Body of pancreas (tissue), 4 donors: ENCODE measurements at regions not wholly inside any gene's neighbourhood (a gene's known extent, or its start where the extent isn't known, plus 50 kb on each side); places are given as distances from the start of the nearest gene placed in this dataset.

Experiments
- ATAC-seq: fragments of 150-250 bp; one replicate; pipeline ENCODE4 v1.9.1; 2016
- DNase-seq, 4 donors: peaks; one replicate each; pipeline ENCODE4 v3.0.0-alpha.2; 2019
- H3K27ac ChIP-seq, 4 donors: fragments of 200-600 bp; sonication (generic); 1 replicate in 3 of 4; 2 replicates in 1 of 4; pipeline versions ENCODE4 v1.5.1 to v1.6.1; 2016 to 2019; ENCODE audit warnings: mild to moderate bottlenecking in 1 of 4, mixed read lengths in 1 of 4, moderate library complexity in 1 of 4
- H3K27me3 ChIP-seq, 2 donors: fragments of 200-600 bp; sonication (generic); one replicate each; pipeline ENCODE4 v1.6.0; 2016; ENCODE audit warnings: mild to moderate bottlenecking in 1 of 2
- H3K36me3 ChIP-seq, 2 donors: fragments of 200-600 bp; sonication (generic); replicated peaks in 1 of 2; 2 replicates each; pipeline ENCODE4 v1.5.1; 2016; ENCODE audit warnings: low read depth in 2 of 2; ENCODE audit not compliant: insufficient read depth in 1 of 2
- H3K4me1 ChIP-seq: fragments of 200-600 bp; sonication (generic); one replicate; pipeline ENCODE4 v1.6.0; 2016
- H3K4me3 ChIP-seq, 2 donors: fragments of 200-600 bp; sonication (generic); 1 replicate in 1 of 2; 2 replicates in 1 of 2; pipeline ENCODE4 v1.5.1; 2016 to 2019
- H3K9me3 ChIP-seq, 3 donors: fragments of 200-600 bp; sonication (generic); 1 replicate in 2 of 3; 2 replicates in 1 of 3; pipeline ENCODE4 v1.5.1; 2016
- CTCF ChIP-seq, 7 experiments: fragments of 450-650 bp in 4 of 7; fragments of 200-600 bp in 3 of 7; sonication (generic) in 3 of 7; IDR thresholded peaks; one replicate each; pipeline ENCODE4 v1.5.1; 2016 to 2019; ENCODE audit warnings: antibody characterized with exemption in 7 of 7
- POLR2A ChIP-seq, 3 donors: fragments of 450-650 bp; IDR thresholded peaks; one replicate each; pipeline ENCODE4 v1.6.1; 2016; ENCODE audit warnings: antibody characterized with exemption in 3 of 3, mild to moderate bottlenecking in 2 of 3
- WGBS, 2 donors: methylation state at CpG; one replicate each; pipeline ENCODE4 v1.1.5; 2017; 5-methylcytosine and 5-hydroxymethylcytosine counted together
- intact Hi-C: fragments of 100-400 bp; cut with DNase I; formaldehyde crosslinking; loops from one replicate; pipeline ENCODE4 v1.15.1; 2023

- 50 to 51% methylated on average over 5 of the region's 5 CpGs for WGBS, 2 donors
- TF ChIP-seq CTCF (IDR thresholded peaks at IDR 0.05) (no peak), POLR2A (IDR thresholded peaks at IDR 0.05) (no peak)
- no peaks in the 10 kb centered on the region for H3K27me3 ChIP-seq
- intact Hi-C loops = no loop called here
- DNase-seq = peak in 1 of 4 donors; percentile 9
- no peaks in the 10 kb centered on the region for H3K36me3 ChIP-seq
- no peaks in the 10 kb centered on the region for H3K9me3 ChIP-seq
- no peaks in the 10 kb centered on the region for H3K4me1 ChIP-seq
- no peak for ATAC-seq
- no peak overlapping the region for H3K27ac ChIP-seq
- no peak overlapping the region for H3K4me3 ChIP-seq
Measured at GRCh38 chr14:48127674-48128073, 452.3 kb upstream of the MDGA2 start.

GRCh38 chr14:48125654-48126053 lies 450.2 kb upstream of the MDGA2 start:
- Histone ChIP-seq H3K36me3 (no peaks in the 10 kb centered on the region), H3K27ac (no peak overlapping the region), H3K4me1 (no peaks in the 10 kb centered on the region), H3K27me3 (no peaks in the 10 kb centered on the region), H3K9me3 (no peaks in the 10 kb centered on the region), H3K4me3 (no peak overlapping the region)
- DNase-seq = peak in 2 of 4 donors; percentile 50 to 67
- ATAC-seq = no peak
- no peak for TF ChIP-seq POLR2A (IDR thresholded peaks at IDR 0.05)
- TF ChIP-seq CTCF (IDR thresholded peaks at IDR 0.05) = no peak
- intact Hi-C loops = no loop called here
- 16 to 21% methylated on average over 4 of the region's 4 CpGs for WGBS, 2 donors

- Histone ChIP-seq H3K27me3 (no peaks in the 10 kb centered on the region), H3K27ac (no peak overlapping the region), H3K36me3 (no peaks in the 10 kb centered on the region), H3K4me1 (no peaks in the 10 kb centered on the region), H3K4me3 (no peak overlapping the region), H3K9me3 (no peaks in the 10 kb centered on the region)
- no peak for ATAC-seq
- no peak for DNase-seq
- WGBS, 2 donors = 65 to 75% methylated on average over 6 of the region's 6 CpGs
- no peak for TF ChIP-seq POLR2A (IDR thresholded peaks at IDR 0.05)
- intact Hi-C loops = no loop called here
Measured at GRCh38 chr14:48113713-48114112, 438.3 kb upstream of the MDGA2 start.

GRCh38 chr14:48111151-48111550 lies 435.7 kb upstream of the MDGA2 start:
- Histone ChIP-seq H3K4me3 (no peak overlapping the region), H3K36me3 (no peaks in the 10 kb centered on the region), H3K4me1 (no peaks in the 10 kb centered on the region), H3K9me3 (no peaks in the 10 kb centered on the region), H3K27me3 (no peaks in the 10 kb centered on the region), H3K27ac (no peak overlapping the region)
- 49% methylated on average over 3 of the region's 3 CpGs for WGBS, 2 donors
- ATAC-seq (no peak), DNase-seq (no peak)
- TF ChIP-seq POLR2A (IDR thresholded peaks at IDR 0.05) = no peak
- TF ChIP-seq CTCF (IDR thresholded peaks at IDR 0.05) = no peak
- intact Hi-C loops = no loop called here

- WGBS, 2 donors = 56 to 59% methylated on average over 1 of the region's 1 CpG
- no peak for TF ChIP-seq CTCF (IDR thresholded peaks at IDR 0.05)
- TF ChIP-seq POLR2A (IDR thresholded peaks at IDR 0.05) = no peak
- Histone ChIP-seq H3K4me1 (no peaks in the 10 kb centered on the region), H3K36me3 (no peaks in the 10 kb centered on the region), H3K27me3 (no peaks in the 10 kb centered on the region), H3K27ac (no peak overlapping the region), H3K9me3 (no peaks in the 10 kb centered on the region), H3K4me3 (no peak overlapping the region)
- intact Hi-C loops = no loop called here
- ATAC-seq (no peak), DNase-seq (no peak)
Measured at GRCh38 chr14:48107646-48108045, 432.2 kb upstream of the MDGA2 start.
